Activated CD4-positive, alpha-beta memory T cell treated with anti-CD3 and anti-CD28 coated beads for 36 hours (primary cell): ENCODE measurements at regions not wholly inside any gene's neighbourhood (a gene's known extent, or its start where the extent isn't known, plus 50 kb on each side); places are given as distances from the start of the nearest gene placed in this dataset.
"Not testable (repeated sequence)": the region's sequence is repeated elsewhere in the genome, so short reads cannot be mapped to it uniquely, and the experiment has no call there.

Source experiments
- CTCF ChIA-PET: fragments of 350-600 bp; sonication (Branson Sonifier 250); formaldehyde crosslinking; loops from one replicate; lab custom pipeline; 2021; ENCODE audit warnings: antibody characterized with exemption, inconsistent platforms; lab: Charles Lee
- POLR2A ChIA-PET: fragments of 350-600 bp; sonication (Branson Sonifier 250); formaldehyde crosslinking; loops from one replicate; lab custom pipeline; 2021; ENCODE audit warnings: antibody characterized with exemption; lab: Charles Lee
- DNase-seq: peaks from one replicate; pipeline ENCODE4 v3.0.0-alpha.2; 2020
- H3K27ac Mint-ChIP-seq: one replicate; pipeline ENCODE4 v1.8.0; 2021; ENCODE audit warnings: mixed read lengths
- H3K27me3 Mint-ChIP-seq: one replicate; pipeline ENCODE4 v1.8.0; 2021; ENCODE audit warnings: mixed read lengths
- H3K36me3 Mint-ChIP-seq: one replicate; pipeline ENCODE4 v1.8.0; 2021; ENCODE audit warnings: mixed read lengths
- H3K4me1 Mint-ChIP-seq: one replicate; pipeline ENCODE4 v1.8.0; 2021; ENCODE audit warnings: low read depth, mixed read lengths
- H3K4me3 Mint-ChIP-seq: one replicate; pipeline ENCODE4 v1.8.0; 2021; ENCODE audit warnings: mild to moderate bottlenecking, mixed read lengths
- H3K9me3 Mint-ChIP-seq: one replicate; pipeline ENCODE4 v1.8.0; 2021; ENCODE audit warnings: mixed read lengths
- intact Hi-C: fragments of 100-400 bp; cut with micrococcal nuclease; formaldehyde crosslinking; loops from one replicate; pipeline ENCODE4 v1.15.1; 2023

- H3K4me3 Mint-ChIP-seq: peak overlapping the region; percentile 59
Observed at GRCh38 chr2:87498169-87498853, 249.6 kb upstream of the PLGLB2 start.

DNA sequence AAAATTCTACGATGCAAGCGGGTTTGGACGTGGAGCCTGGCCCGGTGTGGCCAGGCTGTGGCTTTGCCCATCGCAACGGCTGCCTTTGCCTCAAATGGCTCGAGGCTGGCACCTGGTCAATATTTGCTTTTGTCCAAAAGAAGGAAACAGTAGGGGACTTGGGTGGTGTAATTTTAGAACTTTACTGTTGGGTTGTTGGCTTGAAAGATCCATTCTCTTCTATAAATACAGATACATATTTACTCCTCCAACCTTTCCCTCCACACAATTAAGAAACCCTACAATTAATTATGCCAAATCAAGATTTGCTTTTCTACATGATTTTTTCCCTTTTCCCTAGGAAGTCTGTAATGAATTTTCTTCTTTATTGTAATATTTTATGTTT is 249.0 kb upstream of the PLGLB2 start:
- H3K9me3 Mint-ChIP-seq: not testable (repeated sequence)

More at GRCh38 chr2:87498169-87498853, 249.6 kb upstream of the PLGLB2 start:
- H3K36me3 Mint-ChIP-seq, POLR2A ChIA-PET, CTCF ChIA-PET, intact Hi-C loops, H3K27me3 Mint-ChIP-seq, H3K9me3 Mint-ChIP-seq: not testable (repeated sequence)
- DNase-seq: peak; percentile 68
- Mint-ChIP-seq H3K4me1 (peaks cover 24% of the 10 kb centered on the region), H3K27ac (peak overlapping the region; percentile 83)

DNA sequence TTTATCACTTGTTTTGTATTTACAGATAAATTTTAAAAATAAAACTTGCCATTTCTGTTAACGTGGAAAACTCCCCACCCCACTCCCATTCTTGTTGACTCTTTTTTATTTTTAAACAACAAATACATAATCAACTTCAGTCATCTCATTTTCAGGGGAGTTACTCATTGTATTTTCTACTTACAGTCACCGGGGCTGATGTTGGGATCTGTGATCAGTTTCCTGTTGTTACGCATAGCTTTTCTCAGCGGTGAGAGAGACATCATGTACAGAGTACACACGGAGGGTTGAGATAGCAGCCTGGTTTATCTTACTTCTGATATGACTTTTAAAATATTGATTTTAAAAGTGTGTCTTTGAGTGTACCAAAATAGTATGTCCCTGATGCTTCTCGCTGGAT is 248.0 kb upstream of the PLGLB2 start:
- intact Hi-C loops, CTCF ChIA-PET, H3K36me3 Mint-ChIP-seq, H3K9me3 Mint-ChIP-seq, POLR2A ChIA-PET, DNase-seq, H3K27me3 Mint-ChIP-seq: not testable (repeated sequence)
- Mint-ChIP-seq H3K4me3 (peak overlapping the region; percentile 55), H3K27ac (peak overlapping the region; percentile 86), H3K4me1 (peaks cover 20% of the 10 kb centered on the region)

More for the DNA sequence above, 249.0 kb upstream of the PLGLB2 start:
- POLR2A ChIA-PET, H3K36me3 Mint-ChIP-seq, DNase-seq, H3K27ac Mint-ChIP-seq, CTCF ChIA-PET, H3K4me3 Mint-ChIP-seq, H3K27me3 Mint-ChIP-seq, intact Hi-C loops: not testable (repeated sequence)
- peaks cover 24% of the 10 kb centered on the region for H3K4me1 Mint-ChIP-seq

GRCh38 chr2:87500421-87500820 is 247.5 kb upstream of the PLGLB2 start:
- Mint-ChIP-seq H3K4me3 (peak overlapping the region; percentile 24), H3K27ac (peak overlapping the region; percentile 86), H3K4me1 (peaks cover 14% of the 10 kb centered on the region)
- POLR2A ChIA-PET, H3K27me3 Mint-ChIP-seq, intact Hi-C loops, DNase-seq, CTCF ChIA-PET, H3K36me3 Mint-ChIP-seq, H3K9me3 Mint-ChIP-seq: not testable (repeated sequence)

GRCh38 chr2:87500951-87501350 is 246.9 kb upstream of the PLGLB2 start:
- Mint-ChIP-seq H3K4me1 (peaks cover 11% of the 10 kb centered on the region), H3K27ac (peak overlapping the region; percentile 71)
- POLR2A ChIA-PET, intact Hi-C loops, DNase-seq, CTCF ChIA-PET, H3K9me3 Mint-ChIP-seq, H3K36me3 Mint-ChIP-seq, H3K27me3 Mint-ChIP-seq, H3K4me3 Mint-ChIP-seq: not testable (repeated sequence)

- H3K27ac Mint-ChIP-seq, DNase-seq, CTCF ChIA-PET, POLR2A ChIA-PET, intact Hi-C loops, H3K36me3 Mint-ChIP-seq, H3K9me3 Mint-ChIP-seq, H3K4me3 Mint-ChIP-seq, H3K27me3 Mint-ChIP-seq: not testable (repeated sequence)
- H3K4me1 Mint-ChIP-seq: peaks cover 15% of the 10 kb centered on the region
Observed at GRCh38 chr2:87502948-87503347, 244.9 kb upstream of the PLGLB2 start.

DNA sequence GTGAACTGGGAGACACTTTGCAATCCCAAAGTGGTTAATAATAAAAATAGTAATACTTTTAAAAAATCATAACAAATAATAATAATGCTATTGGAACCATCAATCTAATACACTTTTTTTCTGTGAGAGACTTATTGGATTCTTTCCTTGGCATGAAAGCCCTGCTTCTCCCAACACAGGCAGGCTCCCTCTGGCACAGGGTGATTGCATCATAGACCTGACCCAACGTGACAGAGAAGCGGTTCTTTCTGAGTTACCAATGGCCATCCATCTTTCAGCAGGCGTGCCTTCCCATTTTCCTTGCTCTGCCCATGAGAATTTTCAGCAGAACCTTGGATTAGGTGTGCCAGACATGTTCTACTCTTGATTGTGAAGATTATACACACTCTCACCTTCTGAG is 242.6 kb upstream of the PLGLB2 start:
- H3K36me3 Mint-ChIP-seq, H3K27me3 Mint-ChIP-seq, POLR2A ChIA-PET, H3K4me3 Mint-ChIP-seq, H3K27ac Mint-ChIP-seq, intact Hi-C loops, CTCF ChIA-PET, H3K9me3 Mint-ChIP-seq, DNase-seq: not testable (repeated sequence)
- peaks cover 19% of the 10 kb centered on the region for H3K4me1 Mint-ChIP-seq

DNA sequence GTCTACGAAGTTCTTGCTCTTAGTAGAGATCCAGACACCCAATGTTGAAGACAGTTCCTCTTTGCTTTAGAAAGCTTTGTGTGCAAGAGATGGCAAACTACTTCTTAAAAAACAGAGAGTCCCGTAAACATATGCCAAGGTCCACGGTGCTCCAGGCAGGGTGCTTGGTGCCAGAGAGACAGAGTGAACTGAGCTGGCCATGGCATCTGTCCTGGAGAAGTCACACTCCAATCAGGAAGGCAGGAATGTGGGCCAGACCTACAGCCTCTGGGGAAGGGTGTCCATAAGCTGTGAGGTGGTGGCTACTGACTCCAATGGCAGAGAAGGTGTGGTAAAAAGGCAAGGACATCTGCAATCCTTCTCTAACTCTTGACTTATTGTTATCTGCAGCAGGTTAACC is 242.0 kb upstream of the PLGLB2 start:
- H3K27me3 Mint-ChIP-seq, intact Hi-C loops, H3K4me3 Mint-ChIP-seq, DNase-seq, H3K36me3 Mint-ChIP-seq, H3K27ac Mint-ChIP-seq, POLR2A ChIA-PET, H3K9me3 Mint-ChIP-seq, CTCF ChIA-PET: not testable (repeated sequence)
- peaks cover 17% of the 10 kb centered on the region for H3K4me1 Mint-ChIP-seq

DNA sequence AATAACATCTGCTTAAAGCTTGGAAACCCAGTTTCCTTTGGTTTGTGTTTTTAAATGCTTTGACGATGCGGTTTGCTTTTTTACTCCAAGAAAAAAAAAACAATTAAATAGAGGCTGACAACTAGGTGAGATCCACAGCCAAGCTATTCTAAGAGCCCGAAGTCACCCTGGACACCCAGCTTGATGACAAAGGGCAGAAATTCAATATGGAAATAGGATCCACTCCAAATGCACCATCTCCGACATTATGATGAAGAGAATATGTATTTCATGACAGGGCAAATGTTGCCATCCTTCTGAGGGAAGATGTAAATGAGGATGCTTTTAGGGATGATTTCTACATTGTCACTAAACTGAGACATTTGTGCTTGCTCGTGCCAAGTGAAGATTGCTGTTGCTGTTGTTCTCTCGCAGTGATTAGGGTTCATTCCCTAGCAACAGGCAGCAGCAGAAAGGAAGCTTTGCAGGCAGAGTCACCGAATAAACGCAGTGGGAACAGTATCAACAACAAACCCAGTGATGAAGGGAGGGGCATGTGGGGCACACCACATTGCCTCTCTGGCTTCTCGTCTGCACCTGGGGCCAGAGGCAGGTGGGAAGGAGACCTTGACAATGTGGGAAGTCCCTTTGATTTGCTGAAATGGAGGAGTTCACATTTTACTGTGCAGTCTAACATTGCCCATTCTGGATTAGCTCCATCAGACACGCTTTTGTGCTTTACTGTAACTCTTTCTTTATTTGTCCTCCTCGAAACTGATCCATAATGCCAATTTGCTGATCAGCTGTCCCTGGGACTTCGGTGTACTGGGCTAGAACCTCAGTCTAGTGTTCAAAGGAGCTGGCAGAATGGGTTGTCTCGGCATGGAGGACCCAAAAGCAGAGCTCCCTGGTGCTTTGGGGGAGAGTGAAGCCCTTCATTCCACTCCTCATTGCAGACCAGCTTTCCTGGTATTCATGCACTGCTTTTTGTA is 240.2 kb upstream of the PLGLB2 start:
- POLR2A ChIA-PET, H3K36me3 Mint-ChIP-seq, H3K27me3 Mint-ChIP-seq, CTCF ChIA-PET, H3K9me3 Mint-ChIP-seq, intact Hi-C loops, H3K4me3 Mint-ChIP-seq: not testable (repeated sequence)
- peak overlapping the region; percentile 86 for H3K27ac Mint-ChIP-seq
- peak; percentile 29 for DNase-seq
- peaks cover 18% of the 10 kb centered on the region for H3K4me1 Mint-ChIP-seq

DNA sequence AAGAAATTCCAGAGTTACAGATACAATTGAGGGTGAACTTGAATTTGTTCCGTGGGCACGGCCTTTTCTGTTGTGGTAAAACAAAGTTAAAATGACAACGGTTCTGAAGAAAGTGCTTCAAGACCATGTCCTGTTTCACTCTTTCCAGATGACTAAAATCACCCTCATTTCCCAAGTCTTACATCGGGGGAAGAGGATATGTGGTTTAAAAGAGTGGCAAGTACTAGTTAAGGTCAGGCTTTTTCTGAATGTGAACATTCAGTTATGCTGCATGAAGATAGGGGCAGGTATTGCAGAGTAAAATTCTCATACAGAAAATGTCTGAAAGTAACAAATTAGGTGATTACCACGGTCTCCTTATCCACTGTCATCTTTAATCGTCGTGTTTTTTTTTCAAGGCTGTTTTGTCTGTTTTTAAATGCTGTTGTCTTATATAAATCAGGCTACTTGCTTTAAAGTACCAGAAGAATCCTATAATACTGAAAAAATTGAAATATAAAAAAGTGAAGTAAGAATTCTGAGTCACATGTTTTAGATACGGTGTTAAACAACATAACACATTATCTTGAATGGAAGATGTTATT is 236.6 kb upstream of the PLGLB2 start:
- intact Hi-C loops, CTCF ChIA-PET, H3K27me3 Mint-ChIP-seq, H3K4me3 Mint-ChIP-seq, H3K9me3 Mint-ChIP-seq, DNase-seq, H3K36me3 Mint-ChIP-seq, POLR2A ChIA-PET: not testable (repeated sequence)
- H3K27ac Mint-ChIP-seq: peak overlapping the region; percentile 77
- peaks cover 22% of the 10 kb centered on the region for H3K4me1 Mint-ChIP-seq

DNA sequence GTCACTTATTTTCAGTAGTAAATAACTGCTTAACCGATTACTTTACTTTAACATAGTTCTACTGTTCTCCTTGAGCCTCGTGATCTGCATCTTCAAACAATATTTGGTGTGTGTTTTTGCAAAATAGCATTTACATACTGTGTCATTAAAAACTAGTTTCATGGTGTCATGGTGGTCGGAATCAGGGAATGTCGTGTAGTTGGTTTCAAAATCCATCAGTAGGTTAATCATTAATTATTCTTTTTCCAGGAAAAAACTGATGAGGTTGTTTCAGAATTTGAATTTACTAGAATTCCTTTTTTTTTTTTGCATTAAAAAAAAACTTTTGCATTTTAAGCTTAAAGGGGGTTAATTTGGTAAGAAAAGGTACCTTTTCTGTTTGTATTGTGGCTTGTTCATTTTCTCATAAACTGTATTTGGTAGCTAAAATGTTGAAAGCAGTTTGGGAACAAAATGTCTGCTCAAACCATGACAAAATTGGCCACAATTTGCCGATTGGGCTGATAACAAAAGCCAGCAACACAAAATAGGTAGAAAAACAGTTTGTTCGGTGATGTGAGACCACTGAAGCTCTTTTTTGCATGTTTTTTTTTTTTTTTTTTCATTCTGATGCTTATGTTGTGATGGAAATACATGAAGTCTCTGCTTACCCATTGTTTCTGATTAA is 234.9 kb upstream of the PLGLB2 start:
- peak overlapping the region; percentile 54 for H3K27ac Mint-ChIP-seq
- H3K4me3 Mint-ChIP-seq, CTCF ChIA-PET, intact Hi-C loops, H3K27me3 Mint-ChIP-seq, DNase-seq, H3K36me3 Mint-ChIP-seq, POLR2A ChIA-PET, H3K9me3 Mint-ChIP-seq: not testable (repeated sequence)
- peaks cover 28% of the 10 kb centered on the region for H3K4me1 Mint-ChIP-seq

DNA sequence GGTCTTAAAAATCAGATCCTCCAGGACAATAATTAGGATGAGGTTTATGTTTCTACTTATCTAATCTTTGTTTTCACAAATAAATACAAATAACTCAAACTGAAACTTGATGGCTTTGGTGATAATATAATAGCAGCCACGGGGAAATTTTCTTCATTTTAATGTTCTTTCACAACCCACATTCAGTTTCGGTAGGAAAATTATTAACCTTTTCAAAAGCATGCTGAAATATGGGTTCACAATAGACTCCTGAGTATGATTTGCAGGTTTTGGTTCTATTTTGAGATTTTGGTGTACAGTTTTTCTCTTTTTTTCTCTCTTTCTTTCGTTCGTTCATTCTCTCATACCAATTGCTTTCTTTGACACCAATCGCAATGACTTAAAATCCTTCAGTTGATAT is 233.9 kb upstream of the PLGLB2 start:
- CTCF ChIA-PET, H3K27me3 Mint-ChIP-seq, H3K4me3 Mint-ChIP-seq, H3K36me3 Mint-ChIP-seq, POLR2A ChIA-PET, DNase-seq, H3K27ac Mint-ChIP-seq, intact Hi-C loops, H3K9me3 Mint-ChIP-seq: not testable (repeated sequence)
- peaks cover 26% of the 10 kb centered on the region for H3K4me1 Mint-ChIP-seq
